K562 (cell line): ENCODE measurements at regions not wholly inside any gene's neighbourhood (a gene's known extent, or its start where the extent isn't known, plus 50 kb on each side); places are given as distances from the start of the nearest gene placed in this dataset.

ENCODE experiments used
- ATAC-seq: fragments of 200-7000 bp; cut with Tn5 transposase; 3 replicates; pipeline ENCODE4 v1.9.1; 2020; ENCODE audit warnings: moderate library complexity
- BruUV-seq: library from RNA; stranded (reverse); fragments of 400-500 nt; replicated peaks from 2 replicates; lab custom pipeline; 2021; lab: Mats Ljungman, UMichigan
- CTCF ChIA-PET: fragments of 300-600 bp; formaldehyde crosslinking; extraction: SDS; loops from one replicate; lab custom pipeline; 2021; ENCODE audit warnings: low intra/inter-chr PET ratio; lab: Yijun Ruan, JAX
- POLR2A ChIA-PET: fragments of 300-600, 350-650 bp; sonication (Branson Sonifier 250); formaldehyde crosslinking; extraction: SDS; loops from one replicate; lab custom pipeline; 2021; ENCODE audit warnings: antibody characterized with exemption, inconsistent platforms; lab: Yijun Ruan, JAX
- DNase-seq, 4 experiments: peaks; one replicate each; pipeline versions ENCODE4 v3.0.0 to v3.0.0-alpha.2; 2011 to 2018; ENCODE audit warnings: low spot score in 3 of 4, mixed read lengths in 3 of 4; ENCODE audit errors: extremely low read depth in 1 of 4
- FAIRE-seq: peaks from 2 replicates; lab custom pipeline; 2011; peaks lifted over from hg19 to GRCh38; lab: Jason Lieb, UNC
- H2AFZ ChIP-seq: 2 replicates; pipeline ENCODE4 v1.6.0; 2011; ENCODE audit warnings: low read depth, low read length, control low read depth, inconsistent platforms
- H3K27ac ChIP-seq: fragments of 200-600 bp; 3 replicates; pipeline ENCODE4 v1.8.0; 2011; ENCODE audit warnings: low read depth, mild to moderate bottlenecking, control low read depth, inconsistent platforms, low read length, moderate library complexity, mixed read lengths; ENCODE audit errors: extremely low read depth
- H3K27me3 ChIP-seq, 2 experiments: fragments of 300-600 bp in 1 of 2; 2 replicates in 1 of 2; 3 replicates in 1 of 2; pipeline versions ENCODE4 v1.6.0 to v1.8.0; 2011; ENCODE audit warnings: inconsistent platforms in 2 of 2, low read length in 2 of 2, mild to moderate bottlenecking in 1 of 2, mixed read lengths in 1 of 2, moderate library complexity in 1 of 2; ENCODE audit not compliant: control insufficient read depth in 2 of 2, insufficient read depth in 2 of 2
- H3K36me3 ChIP-seq: fragments of 300-600 bp; 3 replicates; pipeline ENCODE4 v1.8.0; 2011; ENCODE audit warnings: mild to moderate bottlenecking, low read length, inconsistent platforms; ENCODE audit not compliant: control insufficient read depth, insufficient read depth
- H3K4me1 ChIP-seq, 2 experiments: fragments of 200-600 bp in 1 of 2; replicated peaks in 1 of 2; 2 replicates in 1 of 2; 3 replicates in 1 of 2; pipeline versions ENCODE4 v1.5.1 to v1.8.0; 2011; ENCODE audit warnings: inconsistent platforms in 2 of 2, low read length in 2 of 2, mild to moderate bottlenecking in 1 of 2, mixed read lengths in 1 of 2, moderate library complexity in 1 of 2; ENCODE audit not compliant: control insufficient read depth in 2 of 2, insufficient read depth in 2 of 2
- H3K4me2 ChIP-seq: 2 replicates; pipeline ENCODE4 v1.6.1; 2011; ENCODE audit warnings: low read length, control low read depth, inconsistent platforms, mixed read lengths; ENCODE audit not compliant: insufficient read depth
- H3K4me3 ChIP-seq: fragments of 200-600 bp; sonication (generic), shearing (Covaris generic); 2 replicates; pipeline ENCODE4 v1.5.1; 2016; ENCODE audit warnings: control low read depth, inconsistent platforms
- H3K79me2 ChIP-seq: fragments of 200-600 bp; 3 replicates; pipeline ENCODE4 v1.8.0; 2011; ENCODE audit warnings: low read length, inconsistent platforms; ENCODE audit not compliant: control insufficient read depth, insufficient read depth
- H3K9ac ChIP-seq, 2 experiments: 2 replicates each; pipeline versions ENCODE4 v1.6.0 to v1.6.1; 2011; ENCODE audit warnings: low read depth in 2 of 2, low read length in 2 of 2, control low read depth in 1 of 2, inconsistent platforms in 1 of 2, mild to moderate bottlenecking in 1 of 2, mixed read lengths in 1 of 2; ENCODE audit not compliant: insufficient read depth in 1 of 2
- H3K9me1 ChIP-seq: one replicate; pipeline ENCODE4 v1.6.0; 2011; ENCODE audit warnings: inconsistent platforms, mild to moderate bottlenecking, low read length, moderate library complexity; ENCODE audit not compliant: control insufficient read depth, insufficient read depth
- H3K9me3 ChIP-seq: replicated peaks from 2 replicates; pipeline ENCODE4 v1.5.1; 2011; ENCODE audit warnings: low read depth, low read length, inconsistent platforms; ENCODE audit not compliant: control insufficient read depth, insufficient read depth
- H4K20me1 ChIP-seq: replicated peaks from 2 replicates; pipeline ENCODE4 v1.6.1; 2011; ENCODE audit warnings: low read length, inconsistent platforms, mixed read lengths; ENCODE audit not compliant: control insufficient read depth, insufficient read depth
- CHAMP1 ChIP-seq: fragments of 450-650 bp; IDR thresholded peaks from 2 replicates; pipeline ENCODE4 v1.6.1; 2016; ENCODE audit warnings: mild to moderate bottlenecking
- ESRRA ChIP-seq: fragments of 450-650 bp; IDR thresholded peaks from 2 replicates; pipeline ENCODE4 v1.6.1; 2014; ENCODE audit warnings: low read depth, mild to moderate bottlenecking, moderate library complexity, borderline replicate concordance
- HMGN3 ChIP-seq: IDR thresholded peaks from 2 replicates; pipeline ENCODE4 v1.6.1; 2011; ENCODE audit warnings: borderline replicate concordance, low read depth, mild to moderate bottlenecking, mixed read lengths, low read length; ENCODE audit not compliant: insufficient read length; ENCODE audit errors: extremely low read depth
- MEF2D ChIP-seq: conservative IDR thresholded peaks from 2 replicates; pipeline ENCODE4 v1.6.1; 2016; ENCODE audit warnings: low read depth, missing genetic modification characterization, missing compliant biosample characterization
- MTA3 ChIP-seq: fragments of 450-650 bp; formaldehyde crosslinking; IDR thresholded peaks from 2 replicates; pipeline ENCODE4 v1.6.1; 2017; ENCODE audit warnings: mild to moderate bottlenecking, borderline replicate concordance
- NCOA1 ChIP-seq: fragments of 450-650 bp; IDR thresholded peaks from 2 replicates; pipeline ENCODE4 v1.6.1; 2016; ENCODE audit warnings: low read depth
- NR2F6 ChIP-seq: fragments of 450-650 bp; formaldehyde crosslinking; IDR thresholded peaks from 2 replicates; pipeline ENCODE4 v1.4.0; 2020; ENCODE audit warnings: mild to moderate bottlenecking
- PML ChIP-seq: IDR thresholded peaks from 2 replicates; pipeline ENCODE4 v1.6.1; 2012; ENCODE audit warnings: low read length, inconsistent platforms
- SMAD1 ChIP-seq: fragments of 150-350 bp; IDR thresholded peaks from 2 replicates; pipeline ENCODE4 v1.6.1; 2014; ENCODE audit warnings: low read length, low read depth; ENCODE audit not compliant: partially characterized antibody
- SUPT5H ChIP-seq: fragments of 450-650 bp; IDR thresholded peaks from 2 replicates; pipeline ENCODE4 v1.6.1; 2016
- ZFP36 ChIP-seq: fragments of 150-350 bp; IDR thresholded peaks from 2 replicates; pipeline ENCODE4 v1.6.1; 2018; ENCODE audit warnings: low read length, low read depth; ENCODE audit not compliant: partially characterized antibody
- ZNF133 ChIP-seq: fragments of 250-450 bp; sonication (Bioruptor Pico); IDR thresholded peaks from 2 replicates; pipeline ENCODE4 v1.4.0; 2020; ENCODE audit warnings: mild to moderate bottlenecking
- ZNF140 ChIP-seq: fragments of 250-450 bp; sonication (Bioruptor Pico); IDR thresholded peaks from 2 replicates; pipeline ENCODE4 v1.8.0; 2021; ENCODE audit warnings: moderate library complexity, mild to moderate bottlenecking, inconsistent platforms
- ZNF41 ChIP-seq: fragments of 250-450 bp; sonication (Bioruptor Pico); conservative IDR thresholded peaks from 2 replicates; pipeline ENCODE4 v1.4.0; 2020; ENCODE audit warnings: mild to moderate bottlenecking
- WGBS: fragments of 100-300 bp; shearing (Covaris generic); methylation state at CpG from one replicate; pipeline ENCODE4 v1.1.6; 2016; ENCODE audit warnings: low coverage, mixed read lengths; ENCODE audit not compliant: insufficient coverage; ENCODE audit errors: missing lambda C conversion rate; 5-methylcytosine and 5-hydroxymethylcytosine counted together
- in situ Hi-C: fragments of 300-500 bp; cut with MboI; formaldehyde crosslinking; loops from 4 replicates; pipeline ENCODE4 v1.15.0; 2018; ENCODE audit warnings: inconsistent platforms, mixed read lengths
- intact Hi-C: fragments of 100-400 bp; cut with micrococcal nuclease; formaldehyde crosslinking; loops from 2 replicates; pipeline ENCODE4 v1.14.2; 2022
- TF ChIP-seq, protein P1 (sequence below), 3 experiments: fragments of 200-800 bp in 1 of 3; sonication (Bioruptor generic) in 1 of 3; sonication (generic) in 1 of 3; formaldehyde crosslinking in 1 of 3; IDR thresholded peaks; 2 replicates each; pipeline versions ENCODE4 v1.6.1 to v1.8.0; 2016 to 2022; ENCODE audit warnings: mild to moderate bottlenecking in 2 of 3, missing compliant biosample characterization in 2 of 3, missing genetic modification characterization in 2 of 3, missing genetic modification reagents in 1 of 3
- TF ChIP-seq, protein P2 (sequence below): fragments of 250-450 bp; sonication (Bioruptor Pico); IDR thresholded peaks from 2 replicates; pipeline ENCODE4 v1.4.0; 2020; ENCODE audit warnings: borderline replicate concordance

DNA sequence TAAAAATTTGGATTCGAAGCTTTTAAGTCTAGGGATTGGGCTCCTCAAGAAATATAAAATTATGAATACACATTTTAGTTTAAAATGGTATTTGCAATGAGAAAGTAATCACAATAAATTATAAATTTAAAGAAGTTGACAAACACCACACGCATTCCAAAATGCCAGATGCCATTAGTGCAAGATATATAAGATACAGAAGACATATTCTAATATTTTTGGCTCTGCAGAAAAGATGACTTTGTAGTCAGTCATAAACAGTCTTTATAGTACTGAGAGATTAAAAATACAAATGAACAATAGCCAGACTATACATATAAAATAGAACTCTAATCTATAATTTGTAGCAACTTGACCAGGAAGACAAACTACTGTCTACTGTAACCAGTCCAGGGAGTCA lies 309.0 kb upstream of the PABPC4L start:
- FAIRE-seq (no peak), DNase-seq (no peak), ATAC-seq (no peak)
- intact Hi-C loops = no loop called here
- no peaks in the 10 kb centered on the region for H3K27me3 ChIP-seq
- H3K27ac ChIP-seq = no peak overlapping the region
- H3K36me3 ChIP-seq = no peaks in the 10 kb centered on the region
- H4K20me1 ChIP-seq = no peaks in the 10 kb centered on the region
- BruUV-seq = no TSS peak
- no peaks in the 10 kb centered on the region for H3K4me1 ChIP-seq
- ChIA-PET CTCF (no interaction called here), POLR2A (no interaction called here)
- no peak overlapping the region for H3K9ac ChIP-seq
- H3K4me2 ChIP-seq = no peak overlapping the region
- H3K9me1 ChIP-seq = no peaks in the 10 kb centered on the region
- no peaks in the 10 kb centered on the region; the same call in 1 of the 2 replicates for H3K9me3 ChIP-seq
- WGBS = 0% methylated on average over 2 of the region's 2 CpGs
- H3K79me2 ChIP-seq = no peaks in the 10 kb centered on the region
- in situ Hi-C loops = no loop called here
- no peak overlapping the region for H3K4me3 ChIP-seq
- H2AFZ ChIP-seq = no peak overlapping the region
- no peak for TF ChIP-seq SUPT5H
- no peak for TF ChIP-seq ZFP36
- no peak for TF ChIP-seq ZNF133
- TF ChIP-seq, protein P1, sequence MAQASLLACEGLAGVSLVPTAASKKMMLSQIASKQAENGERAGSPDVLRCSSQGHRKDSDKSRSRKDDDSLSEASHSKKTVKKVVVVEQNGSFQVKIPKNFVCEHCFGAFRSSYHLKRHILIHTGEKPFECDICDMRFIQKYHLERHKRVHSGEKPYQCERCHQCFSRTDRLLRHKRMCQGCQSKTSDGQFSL (CRISPR knock-in tag; IDR thresholded peaks at IDR 0.05) = no peak
- TF ChIP-seq, protein P1 (tag; IDR thresholded peaks at IDR 0.05) = no peak
- no peak for TF ChIP-seq PML
- no peak for TF ChIP-seq ESRRA
- TF ChIP-seq CHAMP1 = no peak
- no peak for TF ChIP-seq MTA3
- no peak for TF ChIP-seq ZNF140 (CRISPR knock-in tag)
- no peak for TF ChIP-seq MEF2D (tag)
- TF ChIP-seq, protein P2, sequence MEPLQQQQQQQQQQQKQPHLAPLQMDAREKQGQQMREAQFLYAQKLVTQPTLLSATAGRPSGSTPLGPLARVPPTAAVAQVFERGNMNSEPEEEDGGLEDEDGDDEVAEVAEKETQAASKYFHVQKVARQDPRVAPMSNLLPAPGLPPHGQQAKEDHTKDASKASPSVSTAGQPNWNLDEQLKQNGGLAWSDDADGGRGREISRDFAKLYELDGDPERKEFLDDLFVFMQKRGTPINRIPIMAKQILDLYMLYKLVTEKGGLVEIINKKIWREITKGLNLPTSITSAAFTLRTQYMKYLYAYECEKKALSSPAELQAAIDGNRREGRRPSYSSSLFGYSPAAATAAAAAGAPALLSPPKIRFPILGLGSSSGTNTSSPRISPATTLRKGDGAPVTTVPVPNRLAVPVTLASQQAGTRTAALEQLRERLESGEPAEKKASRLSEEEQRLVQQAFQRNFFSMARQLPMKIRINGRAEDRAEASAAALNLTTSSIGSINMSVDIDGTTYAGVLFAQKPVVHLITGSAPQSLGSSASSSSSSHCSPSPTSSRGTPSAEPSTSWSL (CRISPR knock-in tag) = no peak
- no peak for TF ChIP-seq NR2F6 (CRISPR knock-in tag)
- TF ChIP-seq NCOA1 = no peak
- no peak for TF ChIP-seq ZNF41 (CRISPR knock-in tag)
- no peak for TF ChIP-seq SMAD1
- no peak for TF ChIP-seq HMGN3
